IMR-90 (cell line): ENCODE measurements at regions not wholly inside any gene's neighbourhood (a gene's known extent, or its start where the extent isn't known, plus 50 kb on each side); places are given as distances from the start of the nearest gene placed in this dataset.

ENCODE experiments used
- ATAC-seq: fragments of 200-7000 bp; cut with Tn5 transposase; 2 replicates; pipeline ENCODE4 v1.9.1; 2020; ENCODE audit warnings: low read depth, mild to moderate bottlenecking, moderate library complexity
- BruUV-seq: library from RNA; stranded (reverse); fragments of 400-500 nt; replicated peaks from 2 replicates; lab custom pipeline; 2021; lab: Mats Ljungman, UMichigan
- CTCF ChIA-PET: fragments of 300-600 bp; formaldehyde crosslinking; extraction: SDS; loops from one replicate; lab custom pipeline; 2021; ENCODE audit warnings: antibody characterized with exemption; lab: Yijun Ruan, JAX
- POLR2A ChIA-PET: fragments of 300-600 bp; sonication (Branson Sonifier 250); formaldehyde crosslinking; loops from one replicate; lab custom pipeline; 2022; ENCODE audit warnings: antibody characterized with exemption; ENCODE audit not compliant: unreplicated experiment; lab: Charles Lee
- DNase-seq: peaks from one replicate; pipeline ENCODE4 v3.0.0; 2013
- H2AFZ ChIP-seq: replicated peaks from 2 replicates; pipeline ENCODE3; 2013; ENCODE audit warnings: low read length, mild to moderate bottlenecking; ENCODE audit not compliant: poor library complexity
- H2AK5ac ChIP-seq: 2 replicates; pipeline ENCODE4 v1.6.1; 2013; ENCODE audit warnings: low read depth, low read length, inconsistent platforms
- H2AK9ac ChIP-seq: replicated peaks from 2 replicates; pipeline ENCODE3; 2013; ENCODE audit warnings: mild to moderate bottlenecking, low read depth, low read length, moderate library complexity; ENCODE audit not compliant: poor library complexity
- H2BK120ac ChIP-seq: 2 replicates; pipeline ENCODE4 v1.6.1; 2013; ENCODE audit warnings: low read depth, low read length, inconsistent platforms
- H2BK15ac ChIP-seq: 3 replicates; pipeline ENCODE4 v1.6.1; 2013; ENCODE audit warnings: low read depth, low read length, inconsistent platforms
- H2BK20ac ChIP-seq: 2 replicates; pipeline ENCODE4 v1.6.1; 2013; ENCODE audit warnings: low read depth, mild to moderate bottlenecking, inconsistent platforms, low read length, moderate library complexity
- H2BK5ac ChIP-seq: 2 replicates; pipeline ENCODE4 v1.6.1; 2013; ENCODE audit warnings: mild to moderate bottlenecking, low read depth, low read length, inconsistent platforms; ENCODE audit not compliant: poor library complexity, severe bottlenecking
- H3K14ac ChIP-seq: replicated peaks from 2 replicates; pipeline ENCODE4 v1.6.1; 2013; ENCODE audit warnings: low read depth, low read length, inconsistent platforms
- H3K18ac ChIP-seq: 2 replicates; pipeline ENCODE4 v1.6.1; 2013; ENCODE audit warnings: low read depth, low read length, control low read depth
- H3K23ac ChIP-seq: 2 replicates; pipeline ENCODE4 v1.6.1; 2013; ENCODE audit warnings: low read depth, low read length, inconsistent platforms
- H3K27ac ChIP-seq: 2 replicates; pipeline ENCODE4 v1.5.1; 2013; ENCODE audit warnings: mild to moderate bottlenecking, control low read depth, low read length; ENCODE audit not compliant: insufficient read depth
- H3K27me3 ChIP-seq: 2 replicates; pipeline ENCODE4 v1.6.1; 2013; ENCODE audit warnings: low read length; ENCODE audit not compliant: control insufficient read depth, insufficient read depth
- H3K36me3 ChIP-seq: 2 replicates; pipeline ENCODE4 v1.6.1; 2013; ENCODE audit warnings: low read length, mixed read lengths; ENCODE audit not compliant: control insufficient read depth, insufficient read depth
- H3K4ac ChIP-seq: 2 replicates; pipeline ENCODE4 v1.6.1; 2013; ENCODE audit warnings: low read depth, low read length, inconsistent platforms
- H3K4me1 ChIP-seq: 2 replicates; pipeline ENCODE4 v1.6.1; 2013; ENCODE audit warnings: low read length, mixed read lengths; ENCODE audit not compliant: control insufficient read depth, insufficient read depth
- H3K4me2 ChIP-seq: 2 replicates; pipeline ENCODE4 v1.6.1; 2013; ENCODE audit warnings: low read depth, mild to moderate bottlenecking, control low read depth, low read length, moderate library complexity
- H3K4me3 ChIP-seq: 2 replicates; pipeline ENCODE4 v1.5.1; 2013; ENCODE audit warnings: low read depth, mild to moderate bottlenecking, control low read depth, low read length, moderate library complexity; ENCODE audit not compliant: insufficient read depth
- H3K56ac ChIP-seq: 2 replicates; pipeline ENCODE4 v1.6.1; 2013; ENCODE audit warnings: low read length, inconsistent platforms; ENCODE audit not compliant: insufficient read depth; ENCODE audit errors: extremely low read depth
- H3K79me1 ChIP-seq, 2 experiments: 2 replicates each; pipeline ENCODE4 v1.6.1; 2013; ENCODE audit warnings: low read length in 2 of 2, inconsistent platforms in 1 of 2, low read depth in 1 of 2
- H3K9ac ChIP-seq: 2 replicates; pipeline ENCODE4 v1.6.1; 2013; ENCODE audit warnings: low read depth, low read length, control low read depth
- H3K9me1 ChIP-seq: 2 replicates; pipeline ENCODE4 v1.6.1; 2013; ENCODE audit warnings: low read length, inconsistent platforms; ENCODE audit not compliant: insufficient read depth
- H3K9me3 ChIP-seq: 2 replicates; pipeline ENCODE4 v1.6.1; 2013; ENCODE audit warnings: low read length; ENCODE audit not compliant: control insufficient read depth, insufficient read depth
- H4K20me1 ChIP-seq: 2 replicates; pipeline ENCODE4 v1.6.1; 2013; ENCODE audit warnings: low read length, inconsistent platforms; ENCODE audit not compliant: insufficient read depth
- H4K5ac ChIP-seq: 2 replicates; pipeline ENCODE4 v1.6.1; 2013; ENCODE audit warnings: mild to moderate bottlenecking, low read depth, low read length, control low read depth
- H4K8ac ChIP-seq, 2 experiments: 2 replicates each; pipeline ENCODE4 v1.6.1; 2013; ENCODE audit warnings: low read depth in 2 of 2, low read length in 2 of 2, control low read depth in 1 of 2, inconsistent platforms in 1 of 2
- H4K91ac ChIP-seq: 2 replicates; pipeline ENCODE4 v1.6.1; 2013; ENCODE audit warnings: low read depth, low read length, inconsistent platforms; ENCODE audit not compliant: insufficient read depth
- BHLHE40 ChIP-seq: fragments of 150-350 bp; IDR thresholded peaks from 2 replicates; pipeline ENCODE4 v1.6.1; 2016; ENCODE audit warnings: mild to moderate bottlenecking, low read depth, low read length
- CEBPB ChIP-seq: IDR thresholded peaks from 2 replicates; pipeline ENCODE4 v1.6.1; 2012; ENCODE audit warnings: low read depth, low read length, improper control_type of control experiment
- CHD1 ChIP-seq: IDR thresholded peaks from 2 replicates; pipeline ENCODE4 v1.6.1; 2012; ENCODE audit warnings: low read depth, low read length, improper control_type of control experiment
- FOS ChIP-seq: fragments of 150-350 bp; IDR thresholded peaks from 2 replicates; pipeline ENCODE4 v1.6.1; 2016; ENCODE audit warnings: low read depth, low read length
- MAFK ChIP-seq: IDR thresholded peaks from 2 replicates; pipeline ENCODE4 v1.6.1; 2012; ENCODE audit warnings: low read depth, low read length, improper control_type of control experiment
- MAZ ChIP-seq: IDR thresholded peaks from 2 replicates; pipeline ENCODE4 v1.6.1; 2012; ENCODE audit warnings: low read depth, mild to moderate bottlenecking, low read length, improper control_type of control experiment, moderate library complexity, borderline replicate concordance
- MXI1 ChIP-seq: IDR thresholded peaks from 2 replicates; pipeline ENCODE4 v1.6.1; 2012; ENCODE audit warnings: low read depth, mild to moderate bottlenecking, low read length, moderate library complexity, borderline replicate concordance
- NFE2L2 ChIP-seq: fragments of 150-350 bp; IDR thresholded peaks from 2 replicates; pipeline ENCODE4 v1.6.1; 2016; ENCODE audit warnings: low read depth, mild to moderate bottlenecking, low read length
- POLR2A ChIP-seq: IDR thresholded peaks from 2 replicates; pipeline ENCODE4 v1.6.1; 2012; ENCODE audit warnings: mild to moderate bottlenecking, low read depth, low read length
- RAD21 ChIP-seq: IDR thresholded peaks from 2 replicates; pipeline ENCODE4 v1.6.1; 2012; ENCODE audit warnings: low read length, improper control_type of control experiment
- RCOR1 ChIP-seq: IDR thresholded peaks from 2 replicates; pipeline ENCODE4 v1.6.1; 2012; ENCODE audit warnings: mild to moderate bottlenecking, low read length, improper control_type of control experiment; ENCODE audit not compliant: insufficient replicate concordance
- RFX5 ChIP-seq: IDR thresholded peaks from 2 replicates; pipeline ENCODE4 v1.8.0; 2012; ENCODE audit warnings: low read depth, mild to moderate bottlenecking, low read length, moderate library complexity
- SMC3 ChIP-seq: fragments of 150-350 bp; IDR thresholded peaks from 2 replicates; pipeline ENCODE4 v1.6.1; 2016; ENCODE audit warnings: low read depth, mild to moderate bottlenecking, antibody characterized with exemption, low read length, moderate library complexity
- WGBS, 2 experiments: methylation state at CpG; one replicate each; pipeline versions ENCODE4 v1.1.5 to v1.1.7; 2013; ENCODE audit warnings: missing lambda C conversion rate in 2 of 2; ENCODE audit not compliant: insufficient read length in 1 of 2; ENCODE audit errors: extremely low coverage in 2 of 2; 5-methylcytosine and 5-hydroxymethylcytosine counted together
- dilution Hi-C: fragments of 300-500 bp; cut with HindIII; formaldehyde crosslinking; loops from one replicate; pipeline ENCODE4 v1.14.3; 2018; ENCODE audit warnings: low sequenced_read_pairs; ENCODE audit not compliant: unreplicated experiment
- in situ Hi-C: fragments of 300-500 bp; cut with MboI; formaldehyde crosslinking; loops from 3 replicates; pipeline ENCODE4 v1.14.3; 2019; ENCODE audit warnings: low sequenced_read_pairs, inconsistent platforms, mixed read lengths
- intact Hi-C: fragments of 100-400 bp; cut with micrococcal nuclease; formaldehyde crosslinking; loops from 2 replicates; pipeline ENCODE4 v1.10.0; 2022
- TF ChIP-seq, protein P1 (sequence below): fragments of 150-350 bp; IDR thresholded peaks from 2 replicates; pipeline ENCODE4 v1.6.1; 2017; ENCODE audit warnings: mild to moderate bottlenecking, antibody characterized with exemption, low read length, low read depth
- TF ChIP-seq, protein P2 (sequence below): conservative IDR thresholded peaks from 2 replicates; pipeline ENCODE4 v1.5.1; 2012; ENCODE audit warnings: mild to moderate bottlenecking, low read depth, low read length, improper control_type of control experiment
- TF ChIP-seq, protein P3 (sequence below): fragments of 150-350 bp; IDR thresholded peaks from 2 replicates; pipeline ENCODE4 v1.6.1; 2016; ENCODE audit warnings: low read depth, mild to moderate bottlenecking, low read length, moderate library complexity, borderline replicate concordance

DNA sequence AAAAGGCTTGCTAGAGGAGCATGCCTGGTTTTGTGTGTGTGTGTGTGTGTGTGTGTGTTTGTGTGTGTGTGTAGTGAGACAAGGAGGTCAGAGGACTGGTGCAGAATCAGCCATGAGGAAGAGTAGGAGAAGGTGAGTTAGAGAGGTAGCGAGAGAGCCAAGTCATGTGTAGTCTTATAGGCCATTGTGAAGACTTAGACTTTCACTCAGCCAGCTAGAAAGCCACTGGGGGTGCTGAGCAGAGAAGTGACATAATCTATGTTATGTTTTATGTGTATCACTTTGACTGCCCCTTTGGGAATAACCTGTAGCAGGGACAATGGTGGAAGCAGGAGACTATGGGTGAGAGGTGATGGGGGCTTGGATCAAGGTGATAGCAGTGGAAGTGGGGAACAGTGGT is 180.5 kb upstream of the CLINT1 start:
- no peaks in the 10 kb centered on the region for H4K20me1 ChIP-seq
- POLR2A ChIA-PET, result no interaction called here
- dilution Hi-C loops (no loop called here), in situ Hi-C loops (no loop called here), intact Hi-C loops (no loop called here)
- H2AK9ac ChIP-seq, result no peak overlapping the region
- H3K4me3 ChIP-seq, result no peak overlapping the region
- H3K36me3 ChIP-seq, result no peaks in the 10 kb centered on the region
- no peak overlapping the region for H3K14ac ChIP-seq
- H3K4me1 ChIP-seq, result no peaks in the 10 kb centered on the region
- H3K9ac ChIP-seq, result no peak overlapping the region
- no peak overlapping the region for H2AK5ac ChIP-seq
- no TSS peak for BruUV-seq
- no peak overlapping the region for H3K27ac ChIP-seq
- H2BK15ac ChIP-seq, result no peak overlapping the region
- no peaks in the 10 kb centered on the region for H3K9me3 ChIP-seq
- no peak overlapping the region for H3K4ac ChIP-seq
- no peak overlapping the region for H3K4me2 ChIP-seq
- no peak overlapping the region for H2BK120ac ChIP-seq
- H2BK20ac ChIP-seq, result no peak overlapping the region
- no peak overlapping the region for H4K5ac ChIP-seq
- H3K23ac ChIP-seq, result no peak overlapping the region
- no peak overlapping the region for H2AFZ ChIP-seq
- no peak for ATAC-seq
- TF ChIP-seq, protein P1, sequence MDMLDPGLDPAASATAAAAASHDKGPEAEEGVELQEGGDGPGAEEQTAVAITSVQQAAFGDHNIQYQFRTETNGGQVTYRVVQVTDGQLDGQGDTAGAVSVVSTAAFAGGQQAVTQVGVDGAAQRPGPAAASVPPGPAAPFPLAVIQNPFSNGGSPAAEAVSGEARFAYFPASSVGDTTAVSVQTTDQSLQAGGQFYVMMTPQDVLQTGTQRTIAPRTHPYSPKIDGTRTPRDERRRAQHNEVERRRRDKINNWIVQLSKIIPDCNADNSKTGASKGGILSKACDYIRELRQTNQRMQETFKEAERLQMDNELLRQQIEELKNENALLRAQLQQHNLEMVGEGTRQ, result no peak
- TF ChIP-seq RAD21 (no peak), NFE2L2 (no peak), CHD1 (no peak), FOS (no peak), BHLHE40 (no peak), MXI1 (no peak), POLR2A (no peak), MAZ (no peak), SMC3 (no peak), MAFK (no peak), RFX5 (no peak), RCOR1 (no peak), CEBPB (no peak)
- TF ChIP-seq, protein P2, sequence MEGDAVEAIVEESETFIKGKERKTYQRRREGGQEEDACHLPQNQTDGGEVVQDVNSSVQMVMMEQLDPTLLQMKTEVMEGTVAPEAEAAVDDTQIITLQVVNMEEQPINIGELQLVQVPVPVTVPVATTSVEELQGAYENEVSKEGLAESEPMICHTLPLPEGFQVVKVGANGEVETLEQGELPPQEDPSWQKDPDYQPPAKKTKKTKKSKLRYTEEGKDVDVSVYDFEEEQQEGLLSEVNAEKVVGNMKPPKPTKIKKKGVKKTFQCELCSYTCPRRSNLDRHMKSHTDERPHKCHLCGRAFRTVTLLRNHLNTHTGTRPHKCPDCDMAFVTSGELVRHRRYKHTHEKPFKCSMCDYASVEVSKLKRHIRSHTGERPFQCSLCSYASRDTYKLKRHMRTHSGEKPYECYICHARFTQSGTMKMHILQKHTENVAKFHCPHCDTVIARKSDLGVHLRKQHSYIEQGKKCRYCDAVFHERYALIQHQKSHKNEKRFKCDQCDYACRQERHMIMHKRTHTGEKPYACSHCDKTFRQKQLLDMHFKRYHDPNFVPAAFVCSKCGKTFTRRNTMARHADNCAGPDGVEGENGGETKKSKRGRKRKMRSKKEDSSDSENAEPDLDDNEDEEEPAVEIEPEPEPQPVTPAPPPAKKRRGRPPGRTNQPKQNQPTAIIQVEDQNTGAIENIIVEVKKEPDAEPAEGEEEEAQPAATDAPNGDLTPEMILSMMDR, result no peak
- TF ChIP-seq, protein P3, sequence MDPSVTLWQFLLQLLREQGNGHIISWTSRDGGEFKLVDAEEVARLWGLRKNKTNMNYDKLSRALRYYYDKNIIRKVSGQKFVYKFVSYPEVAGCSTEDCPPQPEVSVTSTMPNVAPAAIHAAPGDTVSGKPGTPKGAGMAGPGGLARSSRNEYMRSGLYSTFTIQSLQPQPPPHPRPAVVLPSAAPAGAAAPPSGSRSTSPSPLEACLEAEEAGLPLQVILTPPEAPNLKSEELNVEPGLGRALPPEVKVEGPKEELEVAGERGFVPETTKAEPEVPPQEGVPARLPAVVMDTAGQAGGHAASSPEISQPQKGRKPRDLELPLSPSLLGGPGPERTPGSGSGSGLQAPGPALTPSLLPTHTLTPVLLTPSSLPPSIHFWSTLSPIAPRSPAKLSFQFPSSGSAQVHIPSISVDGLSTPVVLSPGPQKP, result no peak
- no peak overlapping the region for H4K8ac ChIP-seq
- no peaks in the 10 kb centered on the region for H3K79me1 ChIP-seq
- no peaks in the 10 kb centered on the region for H3K27me3 ChIP-seq
- DNase-seq, result no peak
- no peak overlapping the region for H3K18ac ChIP-seq
- no peak overlapping the region for H3K56ac ChIP-seq
- H2BK5ac ChIP-seq, result no peak overlapping the region
- H3K9me1 ChIP-seq, result no peaks in the 10 kb centered on the region
- CTCF ChIA-PET, result no interaction called here
- no peak overlapping the region for H4K91ac ChIP-seq
- 0% methylated on average over 1 of the region's 1 CpG; no CpG with 5 or more reads in 1 of the 2 experiments for whole genome bisulfite sequencing, 2 experiments
